K562 (cell line): ENCODE measurements at regions not wholly inside any gene's neighbourhood (a gene's known extent, or its start where the extent isn't known, plus 50 kb on each side); places are given as distances from the start of the nearest gene placed in this dataset.

ENCODE experiments used
- ATF2 ChIP-seq: sonication (generic); formaldehyde crosslinking; IDR thresholded peaks from 2 replicates; pipeline ENCODE4 v1.8.1; 2022; ENCODE audit warnings: missing genetic modification reagents
- BCLAF1 ChIP-seq, 2 experiments: fragments of 450-650 bp in 1 of 2; IDR thresholded peaks; 2 replicates each; pipeline ENCODE4 v1.6.1; 2011 to 2017; ENCODE audit warnings: low read depth in 2 of 2, antibody characterized with exemption in 1 of 2, borderline replicate concordance in 1 of 2, low read length in 1 of 2, mild to moderate bottlenecking in 1 of 2, mixed read lengths in 1 of 2; ENCODE audit not compliant: control insufficient read depth in 1 of 2
- CBX2 ChIP-seq: fragments of 200-600 bp; sonication (generic); IDR thresholded peaks from one replicate; pipeline ENCODE4 v1.6.1; 2012; ENCODE audit warnings: mild to moderate bottlenecking, low read length, inconsistent platforms; ENCODE audit not compliant: insufficient read depth, poor library complexity, severe bottlenecking
- CLOCK ChIP-seq: fragments of 250-450 bp; sonication (Bioruptor Pico); IDR thresholded peaks from 2 replicates; pipeline ENCODE4 v1.4.0; 2020; ENCODE audit warnings: mild to moderate bottlenecking, moderate library complexity, borderline replicate concordance
- CTCF ChIP-seq, 3 experiments: IDR thresholded peaks in 2 of 3; conservative IDR thresholded peaks in 1 of 3; 2 replicates each; pipeline ENCODE4 v1.5.1; 2011 to 2012; ENCODE audit warnings: low read length in 3 of 3, mild to moderate bottlenecking in 3 of 3, control low read depth in 2 of 3, improper control_type of control experiment in 1 of 3, inconsistent platforms in 1 of 3, low read depth in 1 of 3, mixed read lengths in 1 of 3, moderate library complexity in 1 of 3; ENCODE audit not compliant: insufficient read depth in 2 of 3
- EZH2 ChIP-seq: IDR thresholded peaks from 2 replicates; pipeline ENCODE4 v1.6.1; 2012; ENCODE audit warnings: low read depth, mild to moderate bottlenecking, inconsistent platforms, low read length, borderline replicate concordance
- MAFG ChIP-seq: fragments of 450-650 bp; conservative IDR thresholded peaks from 2 replicates; pipeline ENCODE4 v1.6.1; 2016; ENCODE audit warnings: missing genetic modification characterization, missing compliant biosample characterization
- POLR2AphosphoS5 ChIP-seq: IDR thresholded peaks from 2 replicates; pipeline ENCODE4 v1.6.1; 2011; ENCODE audit warnings: mild to moderate bottlenecking, low read depth, low read length, moderate library complexity; ENCODE audit not compliant: control insufficient read depth, insufficient read depth
- RFX5 ChIP-seq: IDR thresholded peaks from 2 replicates; pipeline ENCODE4 v1.6.1; 2011; ENCODE audit warnings: low read depth, mild to moderate bottlenecking, improper control_type of control experiment, low read length
- SAFB2 ChIP-seq: fragments of 200-400 bp; formaldehyde crosslinking; IDR thresholded peaks from 2 replicates; pipeline ENCODE4 v1.6.1; 2018; ENCODE audit warnings: borderline replicate concordance, low read length, low read depth, moderate library complexity; ENCODE audit not compliant: severe bottlenecking
- SIN3B ChIP-seq: fragments of 450-650 bp; IDR thresholded peaks from 2 replicates; pipeline ENCODE4 v1.6.1; 2017; ENCODE audit warnings: low read depth, mild to moderate bottlenecking, moderate library complexity
- SRF ChIP-seq, 2 experiments: fragments of 250-450, 450-650 bp in 1 of 2; sonication (Bioruptor Pico) in 1 of 2; sonication (generic) in 1 of 2; formaldehyde crosslinking; IDR thresholded peaks; 2 replicates each; pipeline versions ENCODE4 v1.5.0 to v1.5.1; 2020 to 2022; ENCODE audit warnings: mild to moderate bottlenecking in 1 of 2, missing genetic modification reagents in 1 of 2
- ZBTB34 ChIP-seq: fragments of 250-450 bp; sonication (Bioruptor Pico); IDR thresholded peaks from 2 replicates; pipeline ENCODE4 v1.8.0; 2021; ENCODE audit warnings: mild to moderate bottlenecking, moderate library complexity

GRCh38 chr5:54669285-54669684 is 151.7 kb downstream of the SNX18 start:
- TF ChIP-seq CTCF (IDR thresholded peaks at IDR 0.05 in 2 of 3, conservative IDR thresholded peaks at IDR 0.05 in 1 of 3; ENCODE audit: insufficient read depth in 2 of 3, low read depth in 1 of 3, low read length in 3 of 3) (no peak), RFX5 (no peak), ZBTB34 (no peak), POLR2AphosphoS5 (no peak), ATF2 (CRISPR knock-in tag) (no peak), CLOCK (CRISPR knock-in tag) (no peak), BCLAF1 (IDR thresholded peaks at IDR 0.05; ENCODE audit: borderline replicate concordance in 1 of 2, control insufficient read depth in 1 of 2, low read depth in 2 of 2, low read length in 1 of 2) (no peak), EZH2 (no peak), SIN3B (no peak), CBX2 (no peak), MAFG (tag) (no peak), SAFB2 (no peak), SRF (CRISPR knock-in tag; IDR thresholded peaks at IDR 0.05) (no peak)
